Neural progenitor cell (in vitro differentiated cells): ENCODE measurements at regions not wholly inside any gene's neighbourhood (a gene's known extent, or its start where the extent isn't known, plus 50 kb on each side); places are given as distances from the start of the nearest gene placed in this dataset.

ENCODE experiments used
- CTCF ChIP-seq: fragments of 200-600 bp; sonication (generic); IDR thresholded peaks from 2 replicates; pipeline ENCODE4 v1.5.1; 2017; ENCODE audit warnings: antibody characterized with exemption, mild to moderate bottlenecking
- EZH2 ChIP-seq: fragments of 200-600 bp; sonication (generic); IDR thresholded peaks from 2 replicates; pipeline ENCODE4 v1.6.1; 2017; ENCODE audit warnings: antibody characterized with exemption, mild to moderate bottlenecking, moderate library complexity

- TF ChIP-seq CTCF = no peak
- TF ChIP-seq EZH2 = no peak
These were observed 653.4 kb upstream of the LRRC4C start for GRCh38 chr11:42112866-42113265.
